GM18858 (cell line): ENCODE measurements at regions not wholly inside any gene's neighbourhood (a gene's known extent, or its start where the extent isn't known, plus 50 kb on each side); places are given as distances from the start of the nearest gene placed in this dataset.
"Not testable (repeated sequence)": the region's sequence is repeated elsewhere in the genome, so short reads cannot be mapped to it uniquely, and the experiment has no call there.

Experiments used
- ATAC-seq: cut with Tn5 transposase; IDR thresholded peaks from one replicate; pipeline ENCODE4 v1.9.1; 2021; ENCODE audit not compliant: unreplicated experiment

DNA sequence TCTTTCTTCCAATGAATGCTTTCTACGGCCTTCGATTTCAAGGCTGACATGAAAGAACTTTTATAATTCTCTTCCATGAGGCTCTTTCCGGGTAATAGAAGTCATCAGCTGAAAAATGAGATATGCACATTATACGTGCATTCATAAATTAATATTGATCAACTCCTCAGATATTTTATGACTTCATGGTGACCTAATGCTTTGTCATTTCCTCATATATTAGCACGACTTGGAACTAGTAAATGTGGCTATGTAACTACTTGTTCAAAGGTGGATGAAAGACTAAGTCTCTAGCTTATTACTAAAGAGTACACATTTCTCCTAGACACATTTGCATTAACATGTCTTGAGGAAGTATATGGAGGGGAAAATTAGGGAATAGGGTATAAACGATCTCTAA, 168.8 kb downstream of the HDGFL1 start:
- ATAC-seq: no peak

DNA sequence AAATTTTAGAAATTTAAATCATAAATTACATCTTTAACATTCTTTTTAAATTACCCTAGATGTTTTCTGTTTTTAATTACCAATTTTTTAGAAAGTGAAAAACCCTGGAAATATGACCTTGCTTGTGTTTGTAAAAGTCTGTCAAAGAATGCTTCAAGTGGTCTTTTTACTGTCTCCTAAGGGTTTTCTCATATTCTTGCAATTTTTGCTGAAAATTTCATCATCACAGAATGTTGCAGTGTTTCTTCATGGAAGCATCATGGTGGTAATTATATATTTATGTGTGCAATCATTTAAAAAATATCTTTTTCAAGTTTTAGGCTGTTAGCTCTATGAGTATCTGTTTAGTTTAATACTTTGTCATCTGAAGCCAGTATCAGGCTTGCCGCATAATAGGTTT, 178.2 kb downstream of the HDGFL1 start:
- ATAC-seq: no peak

DNA sequence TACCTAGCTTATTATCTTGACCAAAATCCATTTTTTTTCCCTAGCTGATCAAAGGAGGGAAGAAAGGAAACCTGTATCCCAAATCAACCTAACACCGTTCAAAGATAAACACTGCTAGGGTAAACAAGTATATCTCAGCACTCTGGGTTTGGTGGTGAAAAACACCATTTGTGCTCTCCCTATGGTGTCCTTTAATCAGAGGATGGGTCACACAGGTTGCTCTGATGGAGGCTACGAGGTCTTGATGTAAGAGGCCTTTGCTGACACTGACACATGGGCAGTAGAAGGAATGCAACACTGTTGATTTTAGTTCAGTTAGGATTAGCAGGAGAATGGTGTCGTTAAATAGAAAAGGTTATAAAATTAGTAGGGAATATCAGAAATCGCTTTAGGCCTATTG, 179.3 kb downstream of the HDGFL1 start:
- no peak for ATAC-seq

DNA sequence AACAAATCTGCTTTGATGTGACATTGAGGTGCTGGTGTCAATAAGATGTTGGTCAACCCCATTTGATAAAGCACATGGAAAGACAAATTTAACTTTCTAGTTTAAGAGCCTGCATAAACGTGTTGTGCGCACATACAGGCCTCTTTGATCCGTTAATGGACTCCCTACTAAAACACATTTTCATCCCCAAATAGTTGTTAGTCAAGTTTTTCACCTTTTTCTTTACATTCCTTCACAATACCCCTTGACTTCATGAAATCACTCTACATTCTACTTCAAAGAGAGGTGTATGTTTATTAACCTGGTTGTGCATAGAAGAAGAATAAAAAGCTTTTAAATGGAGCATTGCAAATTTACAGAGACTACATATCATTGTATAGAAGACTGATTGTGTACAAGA, 180.3 kb downstream of the HDGFL1 start:
- ATAC-seq: no peak

DNA sequence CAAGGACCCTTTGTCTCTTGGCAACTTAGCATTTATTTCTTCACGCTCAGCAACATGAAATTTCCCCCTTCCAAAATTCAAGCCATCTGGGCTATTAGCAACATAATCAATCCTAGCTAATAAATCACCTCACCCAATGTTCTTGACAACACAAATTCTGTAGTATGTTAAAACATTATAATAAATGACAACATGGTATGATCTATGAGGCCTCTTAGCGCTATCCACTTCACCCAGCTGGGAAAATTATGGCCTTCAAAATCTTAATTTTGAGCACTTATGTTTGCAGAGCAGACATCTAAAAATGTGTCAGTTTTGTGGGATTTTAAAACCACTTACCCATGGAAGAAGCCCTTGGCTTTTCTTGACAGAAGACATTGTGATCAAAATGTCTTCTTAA, 181.9 kb downstream of the HDGFL1 start:
- no peak for ATAC-seq

DNA sequence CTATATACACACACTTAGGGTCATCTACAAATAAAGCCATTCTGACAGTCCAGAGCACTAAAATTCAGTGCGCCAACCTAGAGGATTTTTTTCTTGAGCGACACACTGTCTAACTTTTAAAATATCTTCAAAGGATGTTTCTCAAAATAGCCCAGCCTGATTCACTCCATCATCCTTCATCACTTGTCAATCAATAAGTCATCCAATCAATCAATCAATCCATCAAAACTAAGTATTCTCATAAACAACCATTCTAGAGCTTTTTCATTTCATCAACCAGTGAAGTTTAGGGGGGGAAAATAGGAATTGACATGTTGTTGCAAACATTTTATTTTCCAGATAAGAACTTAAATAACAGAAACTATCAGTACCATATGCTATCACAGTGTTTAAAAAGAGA, 183.2 kb downstream of the HDGFL1 start:
- no peak for ATAC-seq

DNA sequence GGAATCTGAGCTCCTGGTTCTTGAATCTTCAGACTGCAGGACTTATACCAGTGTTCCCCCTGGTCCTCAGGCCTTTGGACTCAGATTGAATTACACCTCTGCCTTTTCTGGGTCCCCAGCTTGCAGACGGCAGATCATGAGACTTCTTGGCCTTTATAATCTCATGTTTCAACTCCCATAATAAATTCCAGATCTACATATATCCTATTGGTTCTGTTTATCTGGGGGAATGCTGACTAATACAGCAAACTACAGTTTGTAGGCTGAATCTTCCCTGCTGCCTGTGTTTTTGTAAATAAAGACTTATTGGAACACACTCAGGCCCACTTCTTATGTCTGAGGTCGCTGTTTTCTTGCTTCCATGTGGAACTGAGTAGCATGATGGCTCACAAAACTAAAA, 184.7 kb downstream of the HDGFL1 start:
- no peak for ATAC-seq

DNA sequence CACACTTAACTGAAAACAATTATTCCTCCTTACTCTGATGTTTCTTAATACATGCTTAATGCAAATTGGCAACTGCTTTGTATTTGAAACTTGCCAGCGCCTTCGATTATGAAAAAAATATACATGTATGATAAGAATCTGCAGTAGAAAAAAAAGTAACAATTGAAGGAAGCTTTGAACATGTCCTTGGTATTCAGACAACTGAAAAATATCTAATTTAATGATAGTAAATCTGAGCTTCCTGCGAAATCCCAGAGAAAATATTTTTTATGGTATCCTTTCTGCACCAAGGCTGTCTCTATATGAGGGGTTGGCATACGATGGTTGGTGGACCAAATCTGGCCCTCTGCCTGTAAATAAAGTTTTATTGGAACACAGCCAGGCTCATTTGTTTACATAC, 186.2 kb downstream of the HDGFL1 start:
- ATAC-seq: no peak

DNA sequence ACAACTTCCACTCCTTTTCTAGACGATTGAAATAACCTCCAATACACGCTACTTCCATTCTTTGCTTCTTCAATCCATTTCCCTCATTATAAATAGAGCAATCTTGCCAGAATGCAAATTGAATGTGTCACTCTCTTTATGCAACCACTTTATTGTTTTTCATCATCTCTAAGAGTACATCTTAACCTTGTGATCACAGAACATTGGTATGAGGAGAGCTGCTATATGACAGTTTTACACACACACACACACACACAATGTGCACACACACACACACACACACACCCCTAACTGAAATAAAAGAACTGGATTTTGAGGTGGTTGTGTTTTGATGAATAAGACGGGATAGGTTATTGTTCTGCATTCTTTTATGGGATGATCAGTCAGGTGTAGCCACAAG, 187.0 kb downstream of the HDGFL1 start:
- ATAC-seq: no peak

DNA sequence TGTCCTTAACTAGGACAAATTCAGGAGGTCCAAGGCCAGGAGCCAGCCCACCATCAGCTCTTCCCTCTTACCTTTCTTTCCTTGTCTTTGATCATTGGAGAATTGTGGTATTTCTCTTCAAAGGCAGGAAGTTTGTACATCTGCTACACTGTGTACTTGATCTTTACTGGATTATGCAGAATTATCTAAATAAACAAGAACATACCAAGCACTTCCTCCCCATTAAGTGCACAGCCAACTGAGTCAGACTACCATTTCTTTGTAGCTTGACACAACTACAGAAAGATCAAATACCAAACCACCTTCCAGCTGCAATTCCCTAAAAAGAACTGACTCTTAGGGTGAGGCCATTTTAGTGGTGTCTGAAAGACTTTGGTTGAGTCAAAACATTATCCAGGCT, 195.1 kb downstream of the HDGFL1 start:
- no peak for ATAC-seq

DNA sequence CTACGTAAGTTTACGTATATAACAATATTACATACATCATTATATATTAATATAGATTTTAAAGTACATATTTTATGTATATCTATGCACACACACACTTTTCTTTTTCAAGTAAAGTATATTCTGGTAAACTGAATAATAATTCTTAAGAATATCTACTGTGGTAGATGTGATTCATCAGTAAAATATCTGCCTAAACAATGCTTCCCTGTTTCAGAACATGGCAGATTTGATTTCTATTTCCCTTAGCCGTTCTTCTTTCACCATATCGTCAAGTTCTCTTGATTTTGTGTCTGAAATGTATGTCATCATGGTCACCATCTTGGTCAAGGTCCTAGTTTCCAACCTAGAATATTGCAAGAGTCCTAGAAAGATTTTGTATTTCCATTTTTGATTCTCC, 195.6 kb downstream of the HDGFL1 start:
- no peak for ATAC-seq

DNA sequence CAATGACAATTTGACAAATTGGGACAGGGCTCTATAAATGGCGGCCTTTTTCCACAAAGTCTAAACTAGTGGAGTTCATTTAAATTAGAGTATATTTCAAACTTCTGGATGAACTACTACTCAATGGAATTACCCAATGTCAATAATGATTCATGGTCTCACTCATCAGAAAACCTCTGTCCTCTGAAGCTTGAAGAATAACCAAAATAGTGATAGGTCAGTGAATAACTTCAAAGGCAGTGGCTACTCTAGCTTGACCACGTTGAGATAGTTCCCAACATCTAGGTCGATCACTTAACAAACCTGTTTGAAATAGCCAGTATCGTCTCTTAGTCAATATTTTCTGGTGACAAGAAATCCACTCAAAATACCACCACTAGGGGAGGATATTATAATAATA, 197.6 kb downstream of the HDGFL1 start:
- no peak for ATAC-seq

DNA sequence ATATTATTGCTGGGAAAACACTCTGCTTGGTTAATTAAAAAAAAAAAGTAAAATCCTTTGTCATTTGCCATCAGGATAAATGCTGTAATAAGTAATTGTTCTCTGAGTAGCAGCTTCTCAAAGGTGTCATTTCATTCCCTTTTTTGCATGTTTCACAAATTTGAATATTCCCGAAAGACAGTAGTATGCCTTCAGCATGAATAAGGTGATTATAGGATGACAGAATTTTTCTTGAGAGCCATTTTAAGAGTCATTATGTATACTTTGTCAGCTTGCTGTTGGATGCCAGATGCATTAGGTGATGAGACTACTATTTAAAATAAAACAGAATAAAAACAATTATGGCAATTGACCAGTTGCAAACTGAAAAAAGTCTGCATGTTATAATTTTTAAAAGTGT, 200.7 kb downstream of the HDGFL1 start:
- no peak for ATAC-seq

DNA sequence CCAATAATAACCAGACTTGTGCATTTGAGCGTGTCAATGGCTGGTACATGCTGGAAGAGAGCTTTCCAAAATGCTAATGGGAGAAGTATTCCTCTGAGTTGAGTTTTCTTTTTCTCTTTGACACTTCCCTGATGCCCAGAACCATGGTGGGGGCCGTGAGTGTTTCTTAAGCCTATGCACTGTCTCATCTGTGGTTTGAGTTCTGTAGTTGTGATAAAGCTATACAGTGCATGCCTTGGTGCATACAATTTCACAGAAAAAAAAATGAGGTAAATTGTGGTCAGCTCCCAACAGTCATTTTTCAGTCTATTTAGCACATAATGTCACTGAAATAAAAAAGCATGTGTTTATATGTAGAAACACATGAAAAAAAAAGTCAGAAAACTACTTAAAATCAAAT, 204.8 kb downstream of the HDGFL1 start:
- ATAC-seq: no peak

DNA sequence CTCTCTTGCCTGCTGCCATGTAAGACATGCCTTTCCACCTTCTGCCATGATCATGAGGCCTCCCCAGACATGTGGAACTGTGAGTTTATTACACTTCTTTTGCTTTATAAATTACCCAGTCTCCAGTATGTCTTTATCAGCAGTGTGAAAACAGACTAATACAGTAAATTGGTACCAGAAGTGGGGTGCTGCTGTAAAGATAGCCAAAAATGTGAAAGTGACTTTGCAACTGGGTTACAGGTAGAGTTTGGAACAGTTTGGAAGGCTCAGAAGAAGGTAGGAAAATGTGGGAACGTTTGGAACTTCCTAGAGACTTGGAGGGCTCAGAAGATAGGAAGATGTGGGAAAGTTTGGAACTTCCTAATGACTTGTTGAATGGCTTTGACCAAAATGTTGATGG, 209.1 kb downstream of the HDGFL1 start:
- not testable (repeated sequence) for ATAC-seq

DNA sequence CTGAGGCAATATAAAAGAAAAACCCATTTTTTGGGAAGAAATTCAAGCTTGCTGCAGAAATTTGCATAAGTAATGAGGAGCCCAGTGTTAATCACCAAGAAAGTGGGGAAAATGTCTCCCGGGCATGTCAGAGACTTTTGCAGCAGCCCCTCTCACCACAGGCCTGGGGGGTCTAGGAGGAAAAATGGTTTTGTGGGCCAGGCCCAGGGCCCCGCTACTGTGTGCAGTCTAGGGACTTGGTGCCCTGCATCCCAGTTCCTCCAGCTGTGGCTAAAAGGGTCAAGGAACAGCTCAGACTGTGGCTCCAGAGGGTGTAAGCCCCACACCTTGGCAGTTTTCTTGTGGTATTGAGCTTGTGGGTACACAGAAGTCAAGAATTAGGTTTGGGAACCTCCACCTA, 209.7 kb downstream of the HDGFL1 start:
- no peak for ATAC-seq

DNA sequence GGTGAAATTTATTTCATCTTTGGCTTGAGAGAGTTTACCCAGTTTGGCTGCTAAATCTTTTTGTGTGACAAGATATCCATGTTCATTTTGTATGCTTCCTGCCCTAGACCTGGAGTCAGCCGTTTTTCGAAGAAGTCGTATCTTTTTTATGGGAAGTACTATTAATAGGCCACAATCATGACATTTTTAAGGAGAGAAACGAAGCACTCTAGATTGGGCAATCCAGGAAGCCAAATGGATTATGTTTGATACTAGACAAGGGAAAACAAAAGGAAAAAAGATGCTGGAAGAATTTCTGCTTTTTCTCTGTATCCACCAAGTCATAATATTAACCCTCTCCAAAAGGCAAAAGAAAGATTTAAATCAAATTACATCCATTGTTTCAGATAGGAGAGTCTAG, 214.6 kb downstream of the HDGFL1 start:
- ATAC-seq: no peak

DNA sequence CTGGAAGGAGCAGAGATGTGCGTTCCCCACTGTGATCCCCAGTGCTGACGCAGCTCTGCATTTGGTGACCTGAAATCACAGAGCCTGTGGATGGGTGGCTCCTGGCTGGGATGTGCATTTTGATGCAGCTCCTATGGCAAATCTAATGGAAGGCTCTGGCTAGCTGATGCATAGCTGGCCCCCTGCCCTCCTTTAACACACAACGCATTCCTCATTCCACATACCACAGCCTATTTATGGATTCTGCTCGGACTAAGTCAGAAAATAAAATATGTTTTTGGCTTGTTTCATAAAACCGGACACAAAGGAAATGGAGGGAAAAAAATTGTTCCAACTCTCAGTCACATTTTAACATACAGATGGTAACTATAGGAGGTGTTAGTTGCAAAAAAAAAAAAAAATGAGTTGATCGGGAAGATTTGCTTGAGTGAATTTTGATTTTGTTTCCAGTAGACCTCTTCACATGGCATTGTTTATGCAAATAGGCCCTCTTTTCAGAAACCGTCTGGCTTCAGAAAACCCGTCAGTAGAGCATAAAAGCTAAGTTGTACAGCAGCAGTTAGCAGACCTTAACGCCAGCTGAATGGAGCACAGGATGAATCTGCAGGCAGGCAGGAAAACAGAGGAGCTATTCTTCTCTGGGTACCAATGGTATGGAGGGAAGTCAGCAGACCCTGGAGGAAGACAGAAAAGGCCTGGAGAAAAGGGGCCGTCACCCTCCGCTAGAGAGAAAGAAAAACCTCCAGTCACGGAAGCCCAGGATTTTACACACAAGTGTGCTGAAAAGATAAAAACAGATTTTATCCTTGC, 215.4 kb downstream of the HDGFL1 start:
- no peak for ATAC-seq

DNA sequence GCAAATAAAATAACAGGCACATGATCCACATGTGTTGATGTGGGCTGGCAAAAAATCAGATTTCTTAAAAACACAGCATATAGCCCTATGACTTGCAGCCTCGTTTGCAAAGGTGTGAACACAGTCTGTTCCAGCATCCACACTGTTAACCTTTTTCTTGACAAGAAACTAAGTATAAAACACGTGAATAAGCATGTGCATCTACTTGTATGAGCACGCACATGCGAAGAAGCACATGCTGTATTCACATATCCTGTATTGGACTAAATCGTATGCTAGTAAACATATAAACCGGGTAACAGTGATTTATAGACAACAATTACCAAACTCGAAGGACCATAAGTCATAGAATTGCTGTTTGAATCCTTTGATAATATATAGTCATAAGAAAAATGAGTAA, 218.7 kb downstream of the HDGFL1 start:
- ATAC-seq: no peak

DNA sequence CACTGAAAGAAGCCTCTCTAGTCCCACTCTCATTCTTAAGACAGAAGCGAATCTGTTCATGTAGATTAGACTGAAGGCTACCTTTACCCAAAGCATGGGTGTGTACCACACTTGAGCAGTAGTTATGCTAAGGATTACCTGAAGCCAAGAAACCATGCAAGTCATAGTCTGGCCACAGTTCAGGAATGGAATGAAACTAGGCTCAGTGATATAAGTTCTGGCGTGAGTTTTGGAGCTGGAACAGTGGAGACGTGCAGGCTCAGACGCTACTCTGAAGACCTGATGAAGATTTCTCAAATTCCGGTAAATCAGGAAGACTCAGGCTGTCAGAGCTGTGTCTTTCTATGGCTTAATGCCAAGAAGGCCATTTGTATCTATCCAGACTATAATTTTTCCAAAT, 219.9 kb downstream of the HDGFL1 start:
- ATAC-seq: no peak

DNA sequence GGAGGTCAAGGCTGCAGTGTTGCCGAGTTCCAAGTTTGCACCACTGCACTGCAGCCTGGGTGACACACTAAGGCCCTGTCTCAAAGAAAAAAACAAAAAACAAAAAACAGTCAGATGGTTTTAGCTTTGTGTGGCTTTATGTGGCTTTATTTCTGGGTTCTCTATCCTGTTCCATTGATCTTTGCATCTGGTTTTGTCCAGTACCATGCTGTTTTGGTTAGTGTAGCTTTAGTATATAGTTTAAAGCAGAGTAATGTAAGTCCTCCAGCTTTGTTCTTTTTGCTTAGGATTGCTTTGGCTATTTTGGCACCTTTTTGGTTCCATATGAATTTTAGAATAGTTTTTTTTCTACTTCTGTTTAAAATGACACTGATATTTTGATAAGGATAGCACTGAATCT, 225.5 kb downstream of the HDGFL1 start:
- ATAC-seq: no peak

DNA sequence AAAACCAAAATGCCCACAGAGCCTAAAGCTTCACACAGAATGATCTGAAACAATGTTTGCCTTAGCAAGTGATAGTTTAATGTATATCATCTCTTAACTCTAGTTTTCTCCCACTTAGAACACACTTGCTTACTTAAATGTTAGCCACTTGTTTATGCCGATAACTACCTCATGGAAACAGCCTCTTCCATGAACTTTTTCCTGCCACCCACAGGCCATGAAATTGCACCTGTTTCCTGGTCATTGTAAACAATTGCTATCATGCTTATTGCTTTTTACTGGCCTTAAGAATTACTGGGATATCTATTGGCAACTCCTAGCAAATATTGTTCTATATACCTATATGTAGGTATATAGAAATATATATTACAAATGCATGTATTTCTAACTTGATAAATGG, 231.1 kb downstream of the HDGFL1 start:
- ATAC-seq: no peak

DNA sequence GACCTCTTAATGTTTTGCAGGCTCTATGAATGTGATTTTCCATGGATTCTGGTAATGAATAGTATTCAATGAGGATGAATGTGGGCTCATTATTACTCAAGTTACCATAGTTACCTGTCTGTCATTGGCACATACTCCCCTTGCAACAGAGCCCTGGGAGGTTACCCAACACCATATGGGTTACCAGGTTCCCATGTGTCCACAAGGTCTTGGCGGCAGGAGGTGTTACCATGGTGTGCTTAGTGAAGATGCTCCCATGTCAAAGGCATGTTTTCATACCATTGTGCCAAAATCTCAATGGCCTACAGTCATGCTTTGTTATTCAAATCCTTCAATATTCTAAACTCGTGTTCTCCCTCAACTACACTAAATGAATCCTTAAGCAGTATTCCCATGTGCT, 232.5 kb downstream of the HDGFL1 start:
- ATAC-seq: no peak
